Jurkat, Clone E6-1 (cell line): ENCODE measurements at regions not wholly inside any gene's neighbourhood (a gene's known extent, or its start where the extent isn't known, plus 50 kb on each side); places are given as distances from the start of the nearest gene placed in this dataset.

ENCODE experiments used
- DNase-seq: peaks from one replicate; pipeline ENCODE4 v3.0.0-alpha.2; 2011; ENCODE audit warnings: low read depth, low spot score
- H3K4me3 ChIP-seq: 2 replicates; pipeline ENCODE4 v1.5.1; 2011; ENCODE audit warnings: mild to moderate bottlenecking, low read length, control low read depth, moderate library complexity

DNA sequence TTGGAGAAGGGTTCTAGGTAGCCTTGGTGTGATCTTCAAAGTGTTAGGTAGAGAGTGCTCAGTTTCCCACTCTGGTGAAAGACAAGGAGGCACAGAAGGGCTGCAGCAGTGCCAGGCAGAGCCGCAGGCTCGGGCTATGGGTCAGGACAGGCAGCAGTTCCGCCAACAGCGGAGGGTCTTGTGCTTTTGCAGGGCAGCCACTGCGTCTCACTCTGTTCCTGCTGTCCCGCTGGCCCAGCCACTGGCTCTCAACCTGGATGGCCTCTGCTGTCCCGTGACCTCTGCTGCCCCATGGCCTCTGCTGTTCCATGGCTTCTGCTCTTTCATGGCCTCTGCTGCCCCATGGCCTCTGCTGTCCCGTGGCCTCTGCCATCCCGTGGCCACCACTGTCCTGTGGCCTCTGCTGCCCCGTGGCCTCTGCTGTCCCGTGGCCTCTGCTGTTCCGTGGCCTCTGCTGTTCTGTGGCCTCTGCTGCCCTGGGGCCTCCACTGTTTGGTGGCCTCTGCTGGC lies 175.7 kb downstream of the URI1 start:
- DNase-seq: no peak
- no peak overlapping the region for H3K4me3 ChIP-seq

DNA sequence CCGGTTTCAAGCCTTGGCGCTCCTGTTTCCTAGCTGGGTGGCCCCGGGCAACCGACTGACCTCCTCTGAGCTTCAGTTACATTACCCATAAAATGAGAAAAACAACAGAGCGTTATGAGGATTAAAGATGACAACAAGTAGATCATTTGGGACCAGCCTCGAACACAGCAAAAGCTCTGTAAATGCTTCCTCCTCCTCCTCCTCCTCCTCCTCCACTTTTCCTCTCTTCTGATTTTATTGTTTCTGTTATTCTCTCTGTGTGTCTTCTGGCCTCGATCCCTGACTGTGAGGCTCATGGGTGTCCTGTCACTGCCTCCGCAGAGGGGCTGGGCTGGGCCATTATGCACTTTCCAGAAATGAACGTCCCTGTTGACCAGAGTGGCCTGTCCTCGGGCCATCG lies 176.2 kb downstream of the URI1 start:
- no peak overlapping the region for H3K4me3 ChIP-seq
- DNase-seq: no peak

DNA sequence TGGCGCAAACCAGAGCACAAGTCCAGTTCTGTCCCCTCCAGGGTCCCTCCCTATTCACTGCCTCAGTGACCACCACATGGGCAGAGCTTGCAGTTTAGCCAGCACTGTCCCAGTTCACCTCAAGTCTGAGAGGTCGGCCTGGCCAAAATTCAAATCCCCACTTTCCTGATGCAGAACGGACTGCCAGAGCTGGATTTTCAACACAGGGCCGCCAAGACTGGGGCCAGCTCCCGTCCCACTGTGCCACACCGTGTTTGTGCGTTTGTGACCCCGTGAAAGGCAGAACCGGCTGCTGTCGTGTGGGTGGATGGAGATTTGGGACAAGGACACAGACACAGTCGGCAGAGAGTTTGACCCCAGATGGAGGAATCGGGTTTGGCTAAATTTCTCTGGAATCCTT lies 176.7 kb downstream of the URI1 start:
- no peak for DNase-seq
- no peak overlapping the region for H3K4me3 ChIP-seq

DNA sequence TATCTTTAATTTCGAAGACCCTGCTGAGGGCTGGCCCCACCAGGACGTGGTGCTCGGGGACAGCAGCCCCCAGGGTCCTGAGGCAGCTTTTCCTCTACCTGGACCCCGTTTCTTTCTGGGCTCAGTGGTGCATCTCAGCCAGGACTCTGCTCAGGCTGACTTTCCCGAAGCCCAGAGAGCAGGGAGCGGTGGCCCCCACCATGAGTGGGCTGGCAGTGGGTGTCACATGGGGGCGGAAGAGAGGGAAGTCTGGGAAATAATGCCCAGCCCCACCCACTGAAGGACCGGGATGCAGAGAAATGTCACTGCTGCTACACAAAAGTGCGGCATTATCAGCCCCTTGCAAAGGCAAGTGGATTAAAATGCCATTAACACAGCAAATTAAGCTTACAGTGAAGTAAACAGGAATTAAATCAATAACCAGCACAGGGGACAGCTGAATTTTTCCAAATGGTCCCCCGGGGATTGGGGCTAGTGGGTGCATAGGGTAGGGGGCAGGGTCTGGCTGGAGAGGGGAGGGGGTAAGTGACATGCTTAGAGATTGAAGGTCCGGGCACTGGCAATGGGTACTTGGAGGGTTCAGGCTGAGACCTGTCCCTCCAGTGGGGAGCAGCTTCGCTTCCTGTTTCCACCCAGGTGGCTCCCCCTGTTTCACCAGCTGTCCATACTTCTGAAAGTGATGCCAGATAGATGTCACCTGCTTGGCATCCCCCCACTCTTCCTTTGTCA lies 177.3 kb downstream of the URI1 start:
- no peak for DNase-seq
- H3K4me3 ChIP-seq: no peak overlapping the region

DNA sequence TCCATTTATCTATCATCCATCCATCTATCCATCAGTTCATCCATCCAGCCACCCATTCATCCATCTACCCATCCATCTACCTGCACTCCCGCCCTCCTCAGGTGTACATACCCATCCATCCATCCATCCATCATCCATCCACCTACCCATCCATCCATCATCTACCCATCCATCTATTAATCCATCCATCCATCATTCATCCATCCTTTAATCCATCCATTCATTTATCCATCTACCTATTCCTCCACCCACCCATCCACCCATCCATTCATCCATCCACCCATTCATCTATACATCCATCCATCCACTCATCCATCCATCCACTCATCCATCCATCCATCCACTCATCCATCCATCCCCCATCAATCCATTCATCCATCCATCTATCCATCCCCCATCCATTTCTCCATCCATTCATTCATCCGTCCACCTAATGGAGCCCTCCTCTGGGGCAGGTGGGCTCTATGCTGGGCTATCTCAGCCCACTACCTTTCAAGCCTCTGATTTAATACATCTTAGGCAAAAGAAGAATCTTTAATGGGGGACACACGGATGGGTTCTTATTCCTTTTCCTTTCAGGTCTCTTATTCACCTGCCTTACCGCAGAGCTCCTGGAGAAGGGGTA lies 178.9 kb downstream of the URI1 start:
- no peak overlapping the region for H3K4me3 ChIP-seq
- DNase-seq: no peak

DNA sequence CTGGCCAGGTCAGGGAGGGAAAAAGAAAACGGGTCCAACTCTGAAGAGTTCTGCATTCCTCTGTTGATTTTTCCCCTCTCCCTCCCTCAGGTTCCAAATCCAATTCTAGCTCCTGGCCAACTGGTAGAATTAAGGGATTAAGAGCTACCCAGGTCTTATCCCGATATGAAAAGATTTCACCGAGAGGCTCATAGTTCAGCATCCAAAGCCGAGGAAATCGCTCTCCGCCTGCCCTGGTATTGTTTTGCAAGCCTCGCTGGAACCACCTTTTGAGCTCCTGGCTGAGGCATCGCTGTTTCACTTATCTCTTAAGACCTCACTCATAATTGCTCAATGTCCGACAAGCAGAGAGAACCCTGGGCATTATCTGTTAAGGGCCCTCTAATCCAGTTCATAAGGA lies 180.4 kb downstream of the URI1 start:
- no peak overlapping the region for H3K4me3 ChIP-seq
- DNase-seq: no peak

DNA sequence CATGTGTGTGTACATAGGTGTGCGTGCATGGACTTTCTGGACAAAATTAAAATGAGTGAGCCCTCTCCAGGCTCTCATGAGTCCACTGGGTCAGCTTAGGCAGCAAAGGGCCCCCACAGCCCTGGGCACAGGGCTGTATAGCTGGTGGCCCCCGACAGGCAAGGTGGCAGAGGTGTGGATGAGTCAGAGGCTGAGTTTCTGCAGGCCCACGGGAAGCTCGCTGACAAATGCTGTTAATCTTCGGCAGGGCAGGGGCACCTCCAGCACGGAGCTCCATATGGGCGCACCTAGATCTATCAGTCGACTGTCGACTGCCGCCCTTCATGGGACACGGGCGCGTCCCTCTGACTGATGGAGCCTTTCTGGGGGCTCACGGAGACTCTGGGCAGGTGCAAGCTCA lies 181.1 kb downstream of the URI1 start:
- no peak overlapping the region for H3K4me3 ChIP-seq
- DNase-seq: no peak

DNA sequence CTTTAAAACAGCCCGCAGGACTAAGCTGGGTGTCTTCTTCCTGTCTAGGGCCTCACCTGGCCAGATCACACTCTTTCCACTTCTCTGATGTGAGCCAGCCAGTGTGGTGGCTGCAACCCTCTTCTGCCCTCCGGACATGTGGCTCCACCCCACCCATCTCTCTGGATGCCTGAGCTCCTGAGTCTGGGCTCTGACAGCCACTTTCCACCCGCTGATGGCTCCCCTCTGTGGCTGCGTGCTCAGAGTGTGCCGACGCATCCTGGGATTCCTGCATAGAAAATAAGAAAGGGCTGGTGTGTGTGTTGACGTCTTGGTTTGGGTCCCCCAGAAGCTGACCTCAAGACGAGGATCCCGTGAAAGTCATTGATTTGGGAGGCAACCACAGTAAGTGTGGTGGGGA lies 181.6 kb downstream of the URI1 start:
- no peak for DNase-seq
- H3K4me3 ChIP-seq: no peak overlapping the region

DNA sequence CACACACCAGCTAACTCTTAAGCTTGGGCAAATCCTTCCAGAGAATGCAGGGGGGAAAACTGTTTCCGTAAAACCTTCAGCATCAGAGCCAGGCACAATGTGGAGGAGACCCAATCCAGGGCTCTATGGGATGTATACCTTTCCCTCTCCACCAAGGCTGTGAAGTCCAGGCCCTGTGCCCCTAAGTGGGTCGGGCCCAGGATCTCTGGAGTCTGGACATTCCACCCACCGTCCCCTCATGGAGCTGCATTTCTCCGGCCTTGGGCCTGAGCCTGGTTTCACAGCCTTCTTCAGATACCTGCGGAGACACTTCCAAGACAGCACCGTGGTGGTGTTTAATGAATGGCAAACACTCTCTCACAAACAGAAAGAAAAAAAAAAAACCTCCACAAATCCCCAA lies 186.2 kb downstream of the URI1 start:
- no peak overlapping the region for H3K4me3 ChIP-seq
- DNase-seq: no peak

DNA sequence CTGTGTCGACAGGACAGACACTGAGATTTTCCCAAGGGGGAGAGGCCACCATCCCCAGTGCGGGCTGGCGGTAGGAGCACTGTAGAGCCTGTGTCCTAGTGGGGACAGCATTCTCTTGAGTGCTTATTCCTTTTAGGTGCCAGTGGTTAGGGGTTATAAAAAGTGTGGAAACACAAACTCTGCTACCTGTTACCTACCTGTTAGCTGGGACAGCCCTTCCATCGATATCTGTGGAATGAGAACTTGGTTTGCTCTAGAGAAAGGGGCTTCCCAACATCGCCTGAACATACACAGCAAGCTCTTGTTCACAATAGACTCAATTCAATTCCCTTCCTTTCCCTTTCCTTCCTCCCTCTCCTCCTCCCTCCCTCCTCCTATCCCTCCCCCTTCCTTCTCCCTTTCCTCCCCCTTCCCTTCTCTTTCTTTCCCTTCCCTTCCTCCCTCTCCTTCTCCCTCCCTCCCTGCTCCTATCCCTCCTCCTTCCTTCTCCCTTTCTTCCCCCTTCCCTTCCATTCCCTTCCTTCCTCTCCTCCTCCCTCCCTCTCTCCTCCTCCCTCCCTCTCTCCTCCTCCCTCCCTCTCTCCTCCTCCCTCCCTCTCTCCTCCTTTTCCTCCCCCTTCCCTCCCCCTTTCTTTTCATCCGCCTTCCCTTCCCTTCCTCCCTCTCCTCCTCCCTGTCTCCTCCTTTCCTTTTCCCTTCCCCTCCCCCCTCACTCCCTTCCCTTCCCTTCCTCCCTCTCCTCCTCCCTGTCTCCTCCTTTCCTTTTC lies 188.5 kb downstream of the URI1 start:
- no peak overlapping the region for H3K4me3 ChIP-seq
- DNase-seq: no peak

DNA sequence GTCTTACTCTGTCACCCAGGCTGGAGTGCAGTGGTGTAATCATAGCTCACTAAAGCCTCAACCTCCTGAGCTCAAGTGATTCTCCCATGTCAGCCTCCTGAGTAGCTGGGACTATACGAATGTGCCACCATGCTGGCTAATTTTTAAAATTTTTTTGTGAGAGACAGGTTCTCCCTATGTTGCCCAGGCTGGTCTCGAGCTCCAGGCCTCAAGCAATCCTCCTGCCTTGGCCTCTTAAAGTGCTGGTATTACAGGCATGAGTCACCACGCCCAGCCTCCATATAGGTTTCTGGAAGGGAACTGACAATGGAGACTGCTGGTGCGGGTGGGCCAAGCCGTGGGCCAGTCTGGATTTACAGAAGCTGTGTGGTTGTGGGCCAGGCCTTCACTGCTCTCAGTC lies 189.2 kb downstream of the URI1 start:
- no peak for DNase-seq
- no peak overlapping the region for H3K4me3 ChIP-seq

DNA sequence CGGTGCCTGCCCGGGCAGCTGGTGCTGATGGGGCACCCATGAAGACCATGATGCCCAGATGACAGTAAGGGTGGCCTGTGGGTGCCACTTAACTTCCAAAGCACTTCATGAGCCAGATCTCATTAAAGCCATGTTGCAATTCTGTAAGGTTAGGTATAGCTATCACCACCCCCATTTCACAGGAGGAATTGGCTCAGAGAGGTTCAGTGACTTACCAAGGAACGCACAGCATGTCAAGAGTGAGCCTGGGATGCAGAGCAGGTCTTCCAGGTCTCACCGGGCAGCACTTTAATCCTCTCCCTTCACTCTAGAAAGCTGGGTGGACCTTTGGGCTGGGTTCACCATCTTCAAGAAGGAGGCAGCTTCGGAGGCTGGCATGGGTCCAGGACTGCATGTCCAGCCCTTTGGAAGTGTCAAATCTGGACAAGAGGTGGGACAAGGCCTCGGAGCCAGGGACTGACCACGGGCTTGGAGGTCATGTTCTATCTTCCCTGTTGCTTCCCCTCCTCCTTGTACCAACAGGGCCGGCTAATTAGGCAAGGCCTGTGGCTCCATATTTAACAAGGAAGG lies 189.8 kb downstream of the URI1 start:
- DNase-seq: no peak
- H3K4me3 ChIP-seq: no peak overlapping the region

DNA sequence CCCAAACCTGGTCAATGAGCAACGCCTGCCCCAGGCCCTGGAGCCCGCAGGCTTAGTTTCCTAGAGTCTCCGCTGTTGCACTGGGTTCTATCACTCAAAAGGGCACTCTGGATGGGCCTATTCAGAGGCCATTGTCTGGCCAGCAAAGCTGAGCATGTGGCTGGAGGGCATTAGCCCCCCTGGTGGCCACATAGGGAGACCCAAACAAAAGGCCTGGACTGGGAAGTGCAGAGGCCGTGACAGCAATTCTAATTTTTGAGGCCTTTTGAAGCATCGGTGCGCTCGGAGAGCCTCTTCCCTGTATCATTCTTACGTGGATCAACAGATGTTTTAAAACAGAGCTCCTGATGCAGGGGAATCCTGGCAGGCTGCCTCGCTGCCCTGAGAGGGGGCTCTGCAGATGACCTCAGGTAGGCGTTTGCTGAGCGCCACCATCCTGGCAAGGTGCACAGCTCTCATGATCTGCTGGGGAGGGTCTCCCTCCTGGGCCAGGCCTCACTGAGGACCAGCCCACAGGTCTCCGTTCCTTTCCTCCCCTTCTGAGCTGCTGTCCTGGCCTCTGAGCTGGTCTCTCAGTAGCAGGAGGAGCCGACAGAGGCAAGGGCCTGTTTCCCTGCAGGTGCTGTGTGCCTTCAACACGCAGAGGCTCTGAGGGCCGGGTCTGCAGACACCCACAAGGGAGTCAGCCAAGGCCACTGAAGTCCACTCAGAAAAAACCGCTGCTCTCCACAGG lies 190.5 kb downstream of the URI1 start:
- H3K4me3 ChIP-seq: no peak overlapping the region
- no peak for DNase-seq

DNA sequence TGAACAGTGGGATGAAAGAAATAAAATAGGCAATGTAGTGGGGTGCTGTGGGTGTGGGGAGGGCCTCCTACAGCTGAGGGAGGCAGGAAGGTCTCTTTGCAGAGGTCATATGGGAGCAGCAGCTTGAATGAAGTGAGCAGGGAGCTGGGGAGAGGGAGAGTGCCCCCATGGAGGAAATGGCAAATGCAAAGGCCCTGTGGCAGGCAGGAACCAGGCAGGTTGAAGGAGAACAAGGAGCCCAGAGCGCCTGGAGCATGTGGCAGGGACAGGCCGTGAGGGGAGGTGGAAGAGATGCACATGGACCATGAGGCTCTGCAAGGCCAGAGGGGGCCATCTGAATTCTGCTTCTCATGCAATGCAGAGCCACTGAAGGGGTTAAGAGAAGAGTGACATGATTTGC lies 191.8 kb downstream of the URI1 start:
- DNase-seq: no peak
- H3K4me3 ChIP-seq: no peak overlapping the region

DNA sequence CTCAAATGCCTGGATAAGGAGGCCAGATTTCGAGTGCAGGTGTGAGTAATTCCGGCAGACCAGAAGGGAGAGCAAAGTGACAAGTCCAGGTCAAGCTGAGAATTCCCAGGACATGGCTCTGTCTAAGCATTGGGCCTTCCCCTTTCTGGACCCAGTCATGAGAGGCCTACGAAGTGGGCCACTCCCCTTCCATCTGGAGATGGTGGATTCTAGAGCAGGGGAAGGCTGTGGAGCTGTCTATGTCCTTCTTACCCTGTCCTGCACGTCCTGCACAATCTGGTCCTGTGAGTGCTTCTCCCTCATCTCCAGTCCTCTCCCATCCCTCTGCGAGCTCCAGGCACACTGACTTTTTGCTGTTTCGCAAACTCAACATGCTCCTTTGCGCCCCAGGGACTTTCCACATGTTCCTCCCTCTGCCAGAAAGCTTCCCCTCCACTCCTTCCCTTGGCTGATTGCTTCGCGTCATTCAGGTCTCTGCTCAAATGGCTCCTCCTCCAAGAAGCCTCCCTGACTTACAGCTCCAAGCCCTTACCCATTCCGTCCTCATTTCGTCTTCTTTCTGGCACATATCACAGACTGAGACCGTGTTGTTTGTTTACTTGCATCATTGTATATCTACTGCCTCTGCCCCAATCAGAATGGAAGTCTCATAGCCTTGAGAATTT lies 193.2 kb downstream of the URI1 start:
- DNase-seq: no peak

DNA sequence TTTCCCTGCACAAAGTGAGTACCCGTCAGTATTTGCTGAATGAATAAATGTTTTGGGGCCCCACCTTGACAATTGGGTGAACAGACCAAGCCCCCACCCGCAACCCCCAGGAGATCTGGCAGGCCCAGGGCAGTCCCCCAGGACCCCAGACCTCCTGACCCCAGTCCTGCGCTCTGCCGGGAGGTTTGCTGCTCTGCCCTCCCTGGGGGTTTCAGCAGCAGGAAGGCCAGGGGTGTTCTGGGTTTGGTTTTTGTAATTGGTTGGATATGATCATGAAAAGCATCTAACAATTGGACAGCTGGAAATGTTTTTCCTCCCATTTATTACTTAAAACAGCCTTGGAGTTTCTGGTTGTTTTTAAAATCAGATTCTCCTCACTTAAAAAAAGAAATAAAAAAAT lies 193.8 kb downstream of the URI1 start:
- no peak overlapping the region for H3K4me3 ChIP-seq
- no peak for DNase-seq

More for the DNA sequence above, 193.2 kb downstream of the URI1 start:
- H3K4me3 ChIP-seq: no peak overlapping the region

DNA sequence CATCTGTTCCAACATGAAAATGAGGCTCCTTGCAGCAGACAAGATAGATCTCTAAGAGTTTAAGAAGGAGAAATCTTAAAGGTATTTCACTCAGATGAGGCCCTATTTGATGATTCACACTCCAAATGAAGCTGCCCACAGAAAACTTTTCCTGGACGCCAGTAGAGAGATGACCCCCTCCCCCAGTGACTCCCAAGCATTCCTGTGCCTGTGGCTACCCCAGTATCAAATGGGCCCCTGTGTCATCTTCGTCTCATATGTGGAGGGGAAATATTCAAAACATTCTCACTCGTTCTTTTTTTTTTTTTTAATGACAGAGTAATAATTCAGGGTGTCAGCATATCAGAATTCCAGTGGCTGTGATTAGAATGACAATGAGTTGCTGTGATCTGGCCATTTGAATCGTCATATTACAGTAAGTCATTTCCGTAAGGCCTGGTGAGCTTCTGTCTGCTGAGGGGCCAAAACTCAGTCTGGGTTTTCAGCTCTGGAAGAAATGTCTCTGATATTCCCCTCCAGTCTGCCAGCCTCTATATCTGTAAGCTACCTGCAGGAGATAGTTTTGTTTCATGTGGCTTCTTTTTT lies 194.7 kb downstream of the URI1 start:
- H3K4me3 ChIP-seq: no peak overlapping the region
- no peak for DNase-seq

DNA sequence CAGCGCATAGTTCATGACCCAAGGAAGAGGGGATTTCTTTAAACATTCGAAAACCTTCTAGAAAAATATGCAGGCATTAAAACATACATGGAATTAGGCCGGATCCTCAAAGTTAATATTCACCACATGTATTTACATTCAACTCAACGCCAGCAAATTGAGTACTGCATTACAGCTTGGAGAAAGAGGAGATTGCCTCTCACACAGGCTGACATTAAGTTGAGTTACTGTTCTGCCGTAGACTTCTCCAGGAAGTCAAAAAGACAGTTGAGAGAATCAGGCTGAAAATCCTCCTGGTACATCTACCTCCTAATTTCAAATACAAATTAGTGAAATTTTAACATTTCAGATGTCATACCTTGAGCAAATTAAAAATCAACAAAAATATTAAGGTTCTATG lies 195.7 kb downstream of the URI1 start:
- H3K4me3 ChIP-seq: no peak overlapping the region
- DNase-seq: no peak
